PC-3 (cell line): ENCODE measurements at regions not wholly inside any gene's neighbourhood (a gene's known extent, or its start where the extent isn't known, plus 50 kb on each side); places are given as distances from the start of the nearest gene placed in this dataset.
A peak's percentile ranks its signal among the peaks of the same experiment; 100 is the strongest.

Source experiments
- ATAC-seq: fragments of 200-7000 bp; cut with Tn5 transposase; 2 replicates; pipeline ENCODE4 v1.9.1; 2020; ENCODE audit warnings: mild to moderate bottlenecking, moderate library complexity
- BruUV-seq: library from RNA; stranded (reverse); fragments of 400-500 nt; replicated peaks from 2 replicates; lab custom pipeline; 2021; lab: Mats Ljungman, UMichigan
- CTCF ChIA-PET: fragments of 300-600 bp; sonication (Branson Sonifier 250); formaldehyde crosslinking; loops from one replicate; lab custom pipeline; 2022; ENCODE audit warnings: antibody characterized with exemption; lab: Charles Lee
- POLR2A ChIA-PET: fragments of 300-600 bp; sonication (Branson Sonifier 250); formaldehyde crosslinking; loops from one replicate; lab custom pipeline; 2022; ENCODE audit warnings: antibody characterized with exemption; ENCODE audit not compliant: unreplicated experiment; lab: Charles Lee
- DNase-seq: peaks from one replicate; pipeline ENCODE4 v3.0.0-alpha.2; 2015
- H2AFZ ChIP-seq: fragments of 300-600 bp; sonication (generic); 2 replicates; pipeline ENCODE4 v1.6.0; 2016; ENCODE audit warnings: antibody characterized with exemption, low read length
- H3F3A ChIP-seq: fragments of 300-600 bp; sonication (generic); one replicate; pipeline ENCODE4 v1.6.0; 2017; ENCODE audit warnings: antibody characterized with exemption, low read length, control low read depth, mild to moderate bottlenecking; ENCODE audit not compliant: unreplicated experiment
- H3K27ac ChIP-seq: fragments of 300-600 bp; sonication (generic); 2 replicates; pipeline ENCODE4 v1.5.1; 2016; ENCODE audit warnings: mild to moderate bottlenecking, low read length
- H3K27me3 ChIP-seq: fragments of 300-600 bp; sonication (generic); 2 replicates; pipeline ENCODE4 v1.6.1; 2016; ENCODE audit warnings: low read length, mixed read lengths
- H3K36me3 ChIP-seq: fragments of 300-600 bp; sonication (generic); 2 replicates; pipeline ENCODE4 v1.6.1; 2016; ENCODE audit warnings: low read depth, mixed run types, low read length, mixed read lengths
- H3K4me1 ChIP-seq: fragments of 300-600 bp; sonication (generic); 2 replicates; pipeline ENCODE4 v1.5.1; 2016; ENCODE audit warnings: low read length; ENCODE audit not compliant: insufficient read depth
- H3K4me2 ChIP-seq: fragments of 300-600 bp; sonication (generic); 2 replicates; pipeline ENCODE4 v1.6.0; 2016; ENCODE audit warnings: low read length
- H3K4me3 ChIP-seq: fragments of 300-600 bp; sonication (generic); 2 replicates; pipeline ENCODE4 v1.5.1; 2016; ENCODE audit warnings: mild to moderate bottlenecking, low read length, mixed read lengths
- H3K79me2 ChIP-seq: fragments of 300-600 bp; sonication (generic); 2 replicates; pipeline ENCODE4 v1.6.1; 2017; ENCODE audit warnings: low read length, mixed read lengths
- H3K9ac ChIP-seq: fragments of 300-600 bp; sonication (generic); 2 replicates; pipeline ENCODE4 v1.6.0; 2016; ENCODE audit warnings: mild to moderate bottlenecking, low read length
- H3K9me2 ChIP-seq: fragments of 300-600 bp; sonication (generic); replicated peaks from 2 replicates; pipeline ENCODE4 v1.6.1; 2016; ENCODE audit warnings: mixed run types, low read length, mixed read lengths
- H3K9me3 ChIP-seq: fragments of 300-600 bp; sonication (generic); 2 replicates; pipeline ENCODE4 v1.6.1; 2016; ENCODE audit warnings: low read length, mixed read lengths
- H4K20me1 ChIP-seq: fragments of 300-600 bp; sonication (generic); 2 replicates; pipeline ENCODE4 v1.6.1; 2016; ENCODE audit warnings: low read length, mixed read lengths
- EZH2 ChIP-seq: fragments of 300-600 bp; sonication (generic); IDR thresholded peaks from one replicate; pipeline ENCODE4 v1.6.1; 2017; ENCODE audit warnings: antibody characterized with exemption, mild to moderate bottlenecking, low read length; ENCODE audit not compliant: unreplicated experiment
- EZH2phosphoT487 ChIP-seq: fragments of 300-600 bp; sonication (generic); IDR thresholded peaks from 2 replicates; pipeline ENCODE4 v1.6.1; 2018; ENCODE audit warnings: mild to moderate bottlenecking, antibody characterized with exemption, low read length, borderline replicate concordance
- intact Hi-C: fragments of 100-400 bp; cut with micrococcal nuclease; formaldehyde crosslinking; loops from 2 replicates; pipeline ENCODE4 v1.9.0; 2023
- TF ChIP-seq, protein P1 (sequence below): fragments of 300-600 bp; sonication (generic); conservative IDR thresholded peaks from 2 replicates; pipeline ENCODE4 v1.5.1; 2017; ENCODE audit warnings: antibody characterized with exemption, low read depth, mild to moderate bottlenecking, low read length

GRCh38 chr9:12973710-12974109, 198.9 kb downstream of the LURAP1L start:
- H3K4me2 ChIP-seq = no peak overlapping the region
- intact Hi-C loops = no loop called here

DNA sequence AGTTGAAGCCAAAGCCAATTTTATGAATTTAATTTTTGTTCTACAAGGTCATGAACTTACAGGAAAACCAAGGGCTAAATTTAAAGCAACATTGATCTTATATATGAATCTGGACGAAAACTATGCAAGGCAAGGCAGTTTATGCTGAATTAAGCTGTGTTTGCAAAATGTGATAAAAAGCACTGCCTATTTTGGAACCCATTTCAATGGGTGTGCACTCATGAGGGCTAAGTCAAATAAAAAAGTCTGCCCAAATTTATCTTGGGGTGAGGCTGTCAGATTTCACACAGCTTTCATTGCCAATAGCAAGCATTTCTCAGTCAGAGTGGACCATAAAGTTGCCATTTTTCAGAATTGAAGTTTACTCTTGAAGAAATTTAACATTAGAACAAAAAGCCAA, 199.9 kb downstream of the LURAP1L start:
- POLR2A ChIA-PET = no interaction called here

More at GRCh38 chr9:12973710-12974109, 198.9 kb downstream of the LURAP1L start:
- Histone ChIP-seq H3K36me3 (no peaks in the 10 kb centered on the region), H3K79me2 (no peaks in the 10 kb centered on the region), H3F3A (no peaks in the 10 kb centered on the region), H3K27me3 (no peaks in the 10 kb centered on the region), H3K27ac (no peak overlapping the region), H4K20me1 (no peaks in the 10 kb centered on the region), H2AFZ (no peak overlapping the region), H3K9ac (no peak overlapping the region), H3K4me1 (no peaks in the 10 kb centered on the region), H3K9me2 (no peaks in the 10 kb centered on the region), H3K9me3 (no peaks in the 10 kb centered on the region), H3K4me3 (no peak overlapping the region)
- BruUV-seq = no TSS peak
- ATAC-seq = no peak
- POLR2A ChIA-PET = no interaction called here
- TF ChIP-seq, protein P1, sequence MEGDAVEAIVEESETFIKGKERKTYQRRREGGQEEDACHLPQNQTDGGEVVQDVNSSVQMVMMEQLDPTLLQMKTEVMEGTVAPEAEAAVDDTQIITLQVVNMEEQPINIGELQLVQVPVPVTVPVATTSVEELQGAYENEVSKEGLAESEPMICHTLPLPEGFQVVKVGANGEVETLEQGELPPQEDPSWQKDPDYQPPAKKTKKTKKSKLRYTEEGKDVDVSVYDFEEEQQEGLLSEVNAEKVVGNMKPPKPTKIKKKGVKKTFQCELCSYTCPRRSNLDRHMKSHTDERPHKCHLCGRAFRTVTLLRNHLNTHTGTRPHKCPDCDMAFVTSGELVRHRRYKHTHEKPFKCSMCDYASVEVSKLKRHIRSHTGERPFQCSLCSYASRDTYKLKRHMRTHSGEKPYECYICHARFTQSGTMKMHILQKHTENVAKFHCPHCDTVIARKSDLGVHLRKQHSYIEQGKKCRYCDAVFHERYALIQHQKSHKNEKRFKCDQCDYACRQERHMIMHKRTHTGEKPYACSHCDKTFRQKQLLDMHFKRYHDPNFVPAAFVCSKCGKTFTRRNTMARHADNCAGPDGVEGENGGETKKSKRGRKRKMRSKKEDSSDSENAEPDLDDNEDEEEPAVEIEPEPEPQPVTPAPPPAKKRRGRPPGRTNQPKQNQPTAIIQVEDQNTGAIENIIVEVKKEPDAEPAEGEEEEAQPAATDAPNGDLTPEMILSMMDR = no peak
- TF ChIP-seq EZH2phosphoT487 (no peak), EZH2 (no peak)
- CTCF ChIA-PET = no interaction called here
- peak; percentile 7 for DNase-seq

GRCh38 chr9:12975496-12975895, 200.7 kb downstream of the LURAP1L start:
- TF ChIP-seq, protein P1 = no peak
- TF ChIP-seq EZH2 = no peak
- TF ChIP-seq EZH2phosphoT487 = no peak
- Histone ChIP-seq H3K9ac (no peak overlapping the region), H3K9me2 (no peaks in the 10 kb centered on the region), H4K20me1 (no peaks in the 10 kb centered on the region), H3K4me1 (no peaks in the 10 kb centered on the region), H3K4me3 (no peak overlapping the region), H3K27ac (no peak overlapping the region), H3F3A (no peaks in the 10 kb centered on the region), H3K36me3 (no peaks in the 10 kb centered on the region), H2AFZ (no peak overlapping the region), H3K79me2 (no peaks in the 10 kb centered on the region), H3K4me2 (no peak overlapping the region), H3K27me3 (no peaks in the 10 kb centered on the region), H3K9me3 (no peaks in the 10 kb centered on the region)
- ChIA-PET POLR2A (no interaction called here), CTCF (no interaction called here)
- no TSS peak for BruUV-seq
- ATAC-seq (no peak), DNase-seq (no peak)
- intact Hi-C loops = no loop called here

More for the DNA sequence above, 199.9 kb downstream of the LURAP1L start:
- Histone ChIP-seq H3K27ac (no peak overlapping the region), H3K27me3 (no peaks in the 10 kb centered on the region), H3K4me3 (no peak overlapping the region), H2AFZ (no peak overlapping the region), H4K20me1 (no peaks in the 10 kb centered on the region), H3K9me2 (no peaks in the 10 kb centered on the region), H3K4me1 (no peaks in the 10 kb centered on the region), H3K79me2 (no peaks in the 10 kb centered on the region), H3K9me3 (no peaks in the 10 kb centered on the region), H3F3A (no peaks in the 10 kb centered on the region), H3K4me2 (no peak overlapping the region), H3K36me3 (no peaks in the 10 kb centered on the region), H3K9ac (no peak overlapping the region)
- TF ChIP-seq, protein P1 = no peak
- CTCF ChIA-PET = no interaction called here
- no TSS peak for BruUV-seq
- ATAC-seq (no peak), DNase-seq (no peak)
- intact Hi-C loops = no loop called here
